ENCODE measurements at regions not wholly inside any gene's neighbourhood (a gene's known extent, or its start where the extent isn't known, plus 50 kb on each side); places are given as distances from the start of the nearest gene placed in this dataset.

GRCh38 chr6:165877773-165878172 is 214.7 kb upstream of the PDE10A start:
- no peak for DNase-seq (ENCODE audit: low spot score)

DNA sequence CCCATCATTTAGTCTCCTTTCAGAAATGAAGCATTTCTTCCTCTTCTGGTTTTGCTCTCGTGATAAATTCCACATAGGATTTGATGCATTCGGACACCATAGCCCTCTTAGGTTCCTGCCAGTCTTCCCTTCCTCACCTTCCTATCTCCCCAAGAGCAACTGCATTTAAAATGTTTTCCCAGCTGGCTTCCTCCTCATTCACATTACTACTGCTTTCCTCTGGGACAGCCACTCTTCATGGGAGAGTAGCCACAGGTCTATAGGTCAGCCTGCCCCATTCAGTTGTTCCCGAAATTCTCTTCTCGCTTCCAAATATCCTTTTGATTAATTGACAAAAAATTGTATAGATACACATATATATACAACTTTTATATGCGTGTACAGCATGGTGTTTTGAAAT is 214.2 kb upstream of the PDE10A start:
- DNase-seq (ENCODE audit: low spot score) = no peak

- no peak for DNase-seq (ENCODE audit: low spot score)
Observed at GRCh38 chr6:165876588-165876987, 213.5 kb upstream of the PDE10A start.

GRCh38 chr6:165875946-165876345 is 212.9 kb upstream of the PDE10A start:
- DNase-seq (ENCODE audit: low spot score) = no peak

DNA sequence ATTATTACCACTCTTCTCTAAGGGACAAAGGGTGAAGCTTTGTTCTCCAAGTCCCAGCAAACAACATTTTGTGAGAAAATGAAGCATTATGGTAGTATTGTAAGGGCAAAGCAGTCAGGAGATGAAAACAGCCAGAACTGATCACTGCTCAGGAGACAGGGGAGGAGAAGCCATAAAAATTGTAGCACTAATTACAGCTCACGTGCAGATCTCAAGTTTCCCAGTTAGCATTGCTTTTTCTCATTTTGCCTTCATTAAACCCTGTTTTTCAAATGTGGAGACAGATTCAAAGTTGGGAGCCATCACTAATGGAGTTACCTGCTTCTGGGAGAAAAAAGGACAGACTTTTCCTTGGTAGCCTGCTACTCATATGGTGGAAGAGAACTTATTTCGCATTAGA is 210.9 kb upstream of the PDE10A start:
- DNase-seq (ENCODE audit: low spot score) = no peak

- no peak for DNase-seq (ENCODE audit: low spot score)
Observed at GRCh38 chr6:165872811-165873210, 209.8 kb upstream of the PDE10A start.

DNA sequence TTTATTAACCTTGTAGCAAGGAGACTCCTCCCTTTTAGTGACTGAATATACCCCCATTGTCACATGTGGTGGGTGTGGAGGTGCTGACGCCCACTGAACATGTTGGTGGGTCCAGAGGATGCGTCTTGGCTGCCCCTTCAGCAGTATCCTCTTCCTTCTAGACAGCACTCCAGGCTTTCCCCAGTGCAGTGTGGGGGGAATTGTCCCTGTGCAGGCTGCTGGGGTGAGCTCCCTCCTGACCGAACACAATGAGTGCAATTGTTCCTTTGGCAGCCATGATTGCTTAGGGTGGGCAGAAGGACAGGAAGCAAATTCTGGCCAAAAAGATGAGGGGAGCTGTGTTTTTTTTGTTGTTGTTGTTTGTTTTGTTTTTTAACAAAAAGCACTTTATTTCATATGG is 209.3 kb upstream of the PDE10A start:
- no peak for DNase-seq (ENCODE audit: low spot score)

- no peak for DNase-seq (ENCODE audit: low spot score)
Observed at GRCh38 chr6:165871571-165871970, 208.5 kb upstream of the PDE10A start.

GRCh38 chr6:165869526-165869925 is 206.5 kb upstream of the PDE10A start:
- DNase-seq (ENCODE audit: low spot score) = no peak

- DNase-seq (ENCODE audit: low spot score) = no peak
Observed at GRCh38 chr6:165864925-165865324, 201.9 kb upstream of the PDE10A start.

DNA sequence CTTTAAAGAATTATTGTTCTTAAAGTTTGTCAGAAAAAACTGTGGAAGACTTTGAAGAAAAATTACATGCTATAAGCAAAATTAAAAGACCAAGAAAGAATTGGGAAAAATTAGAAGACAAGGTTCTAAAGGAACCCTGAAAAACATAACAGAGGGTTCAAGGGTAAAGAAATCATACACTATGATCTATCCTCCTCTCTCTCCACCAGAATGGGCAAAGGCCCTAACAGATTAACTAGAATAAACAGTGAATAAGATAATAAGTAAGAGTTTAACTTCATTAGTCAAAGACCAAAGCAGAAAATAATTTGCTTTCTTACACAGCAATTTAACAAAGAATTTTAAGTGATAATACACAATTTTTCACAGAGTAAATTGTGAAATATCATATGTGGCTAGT is 201.2 kb upstream of the PDE10A start:
- DNase-seq (ENCODE audit: low spot score) = no peak

DNA sequence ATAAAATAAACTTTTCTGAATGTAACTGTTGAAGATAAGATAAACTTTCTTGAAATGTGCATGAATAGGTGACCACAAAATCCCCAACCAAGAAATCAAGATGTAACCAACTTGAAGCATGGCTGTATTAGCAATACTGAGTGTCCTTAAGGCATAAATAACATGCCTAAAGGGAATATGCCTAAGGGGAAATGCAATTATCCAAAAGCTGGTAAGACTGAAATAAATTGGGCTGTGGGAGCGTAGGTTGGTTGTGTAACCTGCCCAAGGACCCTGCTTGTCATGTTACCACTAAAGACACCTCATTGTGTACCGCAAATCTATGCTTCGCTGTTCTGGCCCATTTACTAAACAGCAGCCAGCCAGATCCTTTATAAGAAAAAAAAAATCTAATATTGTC is 200.8 kb upstream of the PDE10A start:
- no peak for DNase-seq (ENCODE audit: low spot score)

- no peak for DNase-seq (ENCODE audit: low spot score)
Observed at GRCh38 chr6:165862813-165863212, 199.8 kb upstream of the PDE10A start.

GRCh38 chr6:165861226-165861625 is 198.2 kb upstream of the PDE10A start:
- no peak for DNase-seq (ENCODE audit: low spot score)

DNA sequence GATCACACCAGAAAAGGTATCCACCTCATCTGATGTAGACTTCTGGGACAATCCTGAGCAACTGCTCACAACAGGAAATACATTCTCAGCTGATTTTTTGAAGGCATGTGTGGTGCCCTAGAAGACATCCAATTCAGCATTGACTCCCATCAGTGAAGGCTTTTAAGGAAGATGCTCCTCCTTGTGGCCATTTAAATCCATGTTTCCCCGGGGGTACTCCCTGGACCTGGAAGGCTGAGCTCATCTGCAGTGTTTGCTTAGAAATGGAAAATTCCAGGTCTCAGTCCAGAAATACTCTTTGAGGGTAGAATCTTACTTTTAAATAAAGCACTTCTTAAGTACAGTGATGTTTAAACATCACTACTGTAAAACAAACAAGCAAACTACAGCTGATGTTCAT is 195.5 kb upstream of the PDE10A start:
- DNase-seq (ENCODE audit: low spot score) = peak; percentile 34

GRCh38 chr6:165855856-165856255 is 192.8 kb upstream of the PDE10A start:
- no peak for DNase-seq (ENCODE audit: low spot score)

DNA sequence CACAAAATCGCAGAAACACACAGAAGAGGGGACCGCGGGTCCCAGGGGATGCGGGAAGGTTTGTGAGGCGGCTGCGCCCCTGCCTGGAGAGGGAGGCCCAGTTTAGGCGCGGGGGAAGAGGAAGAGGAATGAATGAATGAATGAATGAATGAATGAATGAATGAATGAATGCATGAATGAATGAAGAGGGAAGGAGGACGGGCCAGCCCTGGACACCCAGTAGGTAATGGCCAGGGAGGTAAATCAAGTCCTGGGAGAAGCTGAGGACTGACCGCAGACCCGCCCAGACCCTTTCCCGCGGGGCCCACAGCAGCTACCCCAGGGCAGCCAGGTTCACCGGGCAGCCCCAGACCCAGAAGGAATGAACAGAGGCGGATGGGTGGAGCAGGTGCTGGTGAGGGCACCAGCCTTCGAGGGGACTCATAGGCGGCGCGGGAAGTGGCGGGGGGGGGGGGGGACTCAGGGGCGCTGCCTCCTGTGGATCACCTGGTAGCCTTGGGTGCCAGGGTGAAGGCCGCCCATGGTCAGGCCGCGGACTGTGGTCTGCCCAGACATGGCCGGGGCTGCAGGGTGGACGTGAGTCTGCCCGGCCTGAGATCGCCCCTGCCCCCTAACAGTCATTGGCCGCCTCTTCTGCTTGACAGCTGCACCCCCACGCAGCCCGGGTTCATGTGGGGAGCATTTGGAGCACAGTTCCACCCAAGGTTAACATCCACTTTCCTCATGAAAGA is 192.0 kb upstream of the PDE10A start:
- DNase-seq (ENCODE audit: low spot score) = no peak

- no peak for DNase-seq (ENCODE audit: low spot score)
Observed at GRCh38 chr6:165854061-165854862, 191.2 kb upstream of the PDE10A start.

- DNase-seq (ENCODE audit: low spot score) = no peak
Observed at GRCh38 chr6:165852676-165853075, 189.6 kb upstream of the PDE10A start.

DNA sequence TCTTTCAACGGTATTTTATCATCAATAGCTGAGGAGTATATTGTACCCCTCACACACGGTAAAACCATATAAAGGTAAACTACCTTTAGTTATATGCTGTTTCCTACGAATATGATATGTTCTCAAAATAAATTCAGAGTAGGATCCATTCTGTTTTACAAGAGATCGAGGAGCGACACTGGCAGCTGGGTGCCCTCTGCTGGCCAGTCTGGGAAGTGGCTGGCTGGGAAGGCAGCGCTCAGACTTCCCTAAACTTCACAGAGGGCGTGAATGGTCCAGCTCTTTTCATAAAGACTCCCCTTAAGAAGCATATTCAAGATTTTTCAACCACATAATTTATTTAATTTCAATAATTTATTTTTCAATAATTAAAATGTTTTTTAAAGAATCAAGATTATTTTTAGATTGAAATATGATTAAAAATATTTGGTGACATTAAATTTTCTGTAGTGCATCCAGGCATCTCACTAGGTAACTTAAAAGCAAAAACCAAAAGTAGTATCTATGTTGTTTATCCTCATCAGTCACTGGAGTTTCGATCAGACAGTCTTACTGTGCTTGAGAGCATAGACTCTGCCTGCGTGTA is 187.5 kb upstream of the PDE10A start:
- DNase-seq (ENCODE audit: low spot score) = peak; percentile 77

DNA sequence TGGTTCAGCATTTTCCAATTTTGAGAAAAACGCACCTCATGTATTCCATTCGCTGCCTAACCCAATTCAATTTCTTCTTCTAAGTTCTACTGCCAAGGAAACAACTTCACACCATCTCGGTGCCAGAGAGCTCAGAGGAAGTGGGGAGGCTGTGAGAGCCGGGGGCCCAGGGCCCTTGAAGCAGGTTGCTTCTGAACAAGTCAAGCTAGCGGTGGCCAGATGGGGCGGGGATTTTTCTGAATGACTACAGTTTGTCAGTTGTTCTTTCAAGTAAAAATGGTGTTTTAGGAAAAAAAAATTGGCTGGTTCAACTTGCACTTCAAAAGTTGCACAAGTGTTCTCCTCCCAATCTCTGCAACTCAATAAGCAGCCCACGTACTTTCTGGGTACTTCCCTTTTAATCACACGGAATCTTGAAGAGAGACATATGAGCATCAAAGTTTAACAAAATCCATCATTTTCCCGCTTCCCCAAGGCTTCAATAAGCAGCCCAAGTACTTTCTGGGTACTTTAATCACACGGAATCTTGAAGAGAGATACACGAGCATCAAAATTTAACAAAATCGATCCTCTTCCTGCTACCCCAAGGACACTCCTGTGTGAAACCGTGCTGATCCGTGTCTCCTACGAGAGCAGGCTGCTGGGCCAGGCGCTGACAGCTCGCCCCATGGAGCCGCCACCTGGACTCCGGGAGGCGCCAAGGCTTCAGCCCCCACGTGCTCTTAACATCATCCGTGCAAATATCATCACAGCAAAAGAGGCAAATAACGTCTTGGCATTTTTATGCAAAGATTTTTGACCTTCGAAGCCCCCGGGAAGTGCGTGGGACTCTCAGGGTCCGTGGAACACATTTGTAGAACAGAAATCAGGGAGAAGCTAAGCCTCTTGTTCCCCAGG is 186.7 kb upstream of the PDE10A start:
- DNase-seq (ENCODE audit: low spot score) = no peak

GRCh38 chr6:165848086-165848426 is 185.0 kb upstream of the PDE10A start:
- no peak for DNase-seq (ENCODE audit: low spot score)
